Mesothelial cell of epicardium (in vitro differentiated cells): ENCODE measurements at regions not wholly inside any gene's neighbourhood (a gene's known extent, or its start where the extent isn't known, plus 50 kb on each side); places are given as distances from the start of the nearest gene placed in this dataset.

Source experiments
- DNase-seq, 2 experiments: peaks; one replicate each; pipeline ENCODE4 v3.0.0; 2021; ENCODE audit warnings: low spot score in 2 of 2; ENCODE audit not compliant: unreplicated experiment in 2 of 2
- H3K27ac Mint-ChIP-seq: 2 replicates; pipeline ENCODE4 v1.8.0; 2021; ENCODE audit warnings: mixed read lengths
- H3K27me3 Mint-ChIP-seq: 2 replicates; pipeline ENCODE4 v1.8.0; 2021; ENCODE audit warnings: low read depth, mixed read lengths
- H3K36me3 Mint-ChIP-seq: 2 replicates; pipeline ENCODE4 v1.8.0; 2021; ENCODE audit warnings: mixed read lengths
- H3K4me1 Mint-ChIP-seq: 2 replicates; pipeline ENCODE4 v1.8.0; 2021; ENCODE audit warnings: mixed read lengths
- H3K4me3 Mint-ChIP-seq: 2 replicates; pipeline ENCODE4 v1.8.0; 2021; ENCODE audit warnings: mild to moderate bottlenecking, moderate library complexity, mixed read lengths
- H3K9me3 Mint-ChIP-seq: 2 replicates; pipeline ENCODE4 v1.8.0; 2021; ENCODE audit warnings: mixed read lengths
- TF ChIP-seq, protein P1 (sequence below): fragments of 200-600 bp; sonication (generic); IDR thresholded peaks from one replicate; pipeline ENCODE4 v1.5.0; 2021; ENCODE audit warnings: antibody characterized with exemption; ENCODE audit not compliant: unreplicated experiment

DNA sequence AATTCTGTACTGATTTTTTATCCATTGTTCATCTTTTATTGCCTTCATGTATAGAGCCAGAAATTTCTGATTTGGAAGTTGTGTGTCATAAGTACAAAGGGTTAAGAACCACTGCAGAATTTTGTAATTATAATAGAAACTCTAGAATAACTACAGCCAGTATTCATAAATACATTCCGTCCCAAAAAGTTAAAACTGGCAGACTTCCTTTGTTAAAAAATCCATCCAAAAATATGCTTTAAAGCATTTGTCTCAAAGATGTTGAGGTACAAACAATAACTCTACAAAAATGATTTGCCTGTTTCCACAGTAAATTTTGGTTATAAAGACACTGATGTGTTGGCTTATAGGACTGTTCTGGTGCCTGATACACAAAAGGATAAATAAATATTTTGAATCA, 436.6 kb downstream of the DTWD2 start:
- TF ChIP-seq, protein P1, sequence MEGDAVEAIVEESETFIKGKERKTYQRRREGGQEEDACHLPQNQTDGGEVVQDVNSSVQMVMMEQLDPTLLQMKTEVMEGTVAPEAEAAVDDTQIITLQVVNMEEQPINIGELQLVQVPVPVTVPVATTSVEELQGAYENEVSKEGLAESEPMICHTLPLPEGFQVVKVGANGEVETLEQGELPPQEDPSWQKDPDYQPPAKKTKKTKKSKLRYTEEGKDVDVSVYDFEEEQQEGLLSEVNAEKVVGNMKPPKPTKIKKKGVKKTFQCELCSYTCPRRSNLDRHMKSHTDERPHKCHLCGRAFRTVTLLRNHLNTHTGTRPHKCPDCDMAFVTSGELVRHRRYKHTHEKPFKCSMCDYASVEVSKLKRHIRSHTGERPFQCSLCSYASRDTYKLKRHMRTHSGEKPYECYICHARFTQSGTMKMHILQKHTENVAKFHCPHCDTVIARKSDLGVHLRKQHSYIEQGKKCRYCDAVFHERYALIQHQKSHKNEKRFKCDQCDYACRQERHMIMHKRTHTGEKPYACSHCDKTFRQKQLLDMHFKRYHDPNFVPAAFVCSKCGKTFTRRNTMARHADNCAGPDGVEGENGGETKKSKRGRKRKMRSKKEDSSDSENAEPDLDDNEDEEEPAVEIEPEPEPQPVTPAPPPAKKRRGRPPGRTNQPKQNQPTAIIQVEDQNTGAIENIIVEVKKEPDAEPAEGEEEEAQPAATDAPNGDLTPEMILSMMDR: no peak
- Mint-ChIP-seq H3K27ac (no peak overlapping the region), H3K4me3 (no peak overlapping the region), H3K27me3 (no peaks in the 10 kb centered on the region), H3K9me3 (no peaks in the 10 kb centered on the region), H3K4me1 (peaks cover 13% of the 10 kb centered on the region), H3K36me3 (no peaks in the 10 kb centered on the region)
- no peak for DNase-seq

DNA sequence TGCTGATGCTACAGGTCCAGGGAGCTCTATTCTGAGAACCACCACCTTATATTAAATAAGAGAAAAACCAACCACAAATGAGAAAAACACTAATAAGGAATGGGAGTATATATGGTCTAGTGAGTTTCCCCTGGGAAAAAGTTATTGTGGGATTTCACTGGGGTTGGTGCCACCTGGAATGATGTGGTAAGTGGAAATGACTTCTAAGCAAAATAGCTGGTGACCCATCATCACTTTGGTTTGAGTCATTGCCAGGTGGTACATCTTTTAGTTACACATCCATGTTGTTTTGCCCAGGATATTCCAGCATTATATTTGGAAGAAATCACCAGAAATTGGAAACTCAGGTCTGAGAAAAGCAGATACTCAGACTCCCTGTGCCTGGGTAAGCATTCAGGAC, 437.3 kb downstream of the DTWD2 start:
- Mint-ChIP-seq H3K9me3 (no peaks in the 10 kb centered on the region), H3K4me3 (no peak overlapping the region), H3K4me1 (peaks cover 13% of the 10 kb centered on the region), H3K27ac (no peak overlapping the region), H3K27me3 (no peaks in the 10 kb centered on the region), H3K36me3 (no peaks in the 10 kb centered on the region)
- DNase-seq: no peak
- TF ChIP-seq, protein P1: no peak

DNA sequence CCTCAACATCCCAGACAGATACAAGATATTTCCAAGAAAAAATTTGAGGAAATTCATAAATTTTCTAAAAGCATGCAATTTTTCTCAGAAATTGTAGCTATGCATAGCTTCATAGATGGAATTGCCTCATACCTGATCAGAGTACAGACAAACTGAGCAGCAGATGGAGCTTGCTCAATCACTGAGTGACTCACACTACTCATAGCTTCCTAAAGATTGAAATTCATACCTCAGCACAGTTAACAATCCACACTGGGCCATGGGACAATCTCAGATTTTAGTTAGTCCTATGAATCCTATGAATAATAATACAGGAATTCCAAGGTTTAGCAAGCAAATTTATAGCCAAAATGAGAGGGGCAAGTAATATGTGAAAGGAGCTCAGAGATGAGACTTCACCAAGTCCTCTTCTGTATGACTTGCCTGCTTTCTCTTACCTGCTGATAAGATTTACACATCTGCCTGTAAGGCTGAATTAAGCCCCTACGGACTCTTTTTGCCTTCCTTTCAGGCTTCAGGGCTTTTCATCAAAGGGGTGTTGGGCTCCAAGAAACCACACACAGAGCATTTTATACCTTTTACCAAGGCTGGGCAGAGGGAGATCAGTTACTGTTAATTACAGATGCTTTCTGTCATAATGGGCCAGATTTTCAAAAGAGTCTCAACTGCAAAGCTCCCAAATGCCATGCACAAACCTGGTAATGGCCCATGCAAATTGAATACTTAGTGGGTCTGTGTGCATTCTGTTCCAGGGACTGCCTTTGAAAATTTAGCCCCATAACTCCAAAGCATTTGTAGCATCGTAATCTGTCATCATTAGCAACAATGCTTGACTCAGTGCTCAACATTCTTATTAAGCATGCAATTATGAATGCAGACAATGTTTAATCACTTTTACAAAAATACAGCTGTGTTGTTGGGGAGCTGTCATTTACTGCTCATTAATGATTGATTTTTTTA, 439.3 kb downstream of the DTWD2 start:
- H3K27me3 Mint-ChIP-seq: no peaks in the 10 kb centered on the region
- TF ChIP-seq, protein P1: no peak
- H3K4me3 Mint-ChIP-seq: no peak overlapping the region
- peaks cover 2% of the 10 kb centered on the region for H3K4me1 Mint-ChIP-seq
- DNase-seq: no peak
- H3K27ac Mint-ChIP-seq: no peak overlapping the region
- H3K36me3 Mint-ChIP-seq: no peaks in the 10 kb centered on the region
- H3K9me3 Mint-ChIP-seq: no peaks in the 10 kb centered on the region

DNA sequence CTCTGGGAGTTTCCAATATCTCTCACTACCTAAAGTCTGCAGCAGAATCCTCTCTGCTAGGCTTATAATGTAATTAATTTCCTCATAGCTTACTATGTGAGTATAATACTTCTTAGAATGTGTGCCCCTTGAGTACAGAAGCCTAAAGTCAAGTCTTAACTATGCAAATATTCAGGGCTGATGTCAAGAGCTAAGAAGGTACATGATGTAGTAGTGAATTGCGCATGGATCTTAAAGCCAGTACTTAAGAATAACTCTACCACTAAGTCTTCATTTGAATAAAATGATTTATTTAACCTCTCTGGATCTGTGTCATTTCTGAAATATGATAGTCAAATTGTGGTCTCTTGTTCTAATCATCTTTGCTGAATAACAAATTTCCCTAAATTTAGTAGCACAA, 442.9 kb downstream of the DTWD2 start:
- no peaks in the 10 kb centered on the region for H3K27me3 Mint-ChIP-seq
- H3K4me3 Mint-ChIP-seq: no peak overlapping the region
- no peak for DNase-seq
- H3K36me3 Mint-ChIP-seq: no peaks in the 10 kb centered on the region
- H3K4me1 Mint-ChIP-seq: peaks cover 2% of the 10 kb centered on the region
- H3K9me3 Mint-ChIP-seq: no peaks in the 10 kb centered on the region
- TF ChIP-seq, protein P1: no peak
- H3K27ac Mint-ChIP-seq: no peak overlapping the region

DNA sequence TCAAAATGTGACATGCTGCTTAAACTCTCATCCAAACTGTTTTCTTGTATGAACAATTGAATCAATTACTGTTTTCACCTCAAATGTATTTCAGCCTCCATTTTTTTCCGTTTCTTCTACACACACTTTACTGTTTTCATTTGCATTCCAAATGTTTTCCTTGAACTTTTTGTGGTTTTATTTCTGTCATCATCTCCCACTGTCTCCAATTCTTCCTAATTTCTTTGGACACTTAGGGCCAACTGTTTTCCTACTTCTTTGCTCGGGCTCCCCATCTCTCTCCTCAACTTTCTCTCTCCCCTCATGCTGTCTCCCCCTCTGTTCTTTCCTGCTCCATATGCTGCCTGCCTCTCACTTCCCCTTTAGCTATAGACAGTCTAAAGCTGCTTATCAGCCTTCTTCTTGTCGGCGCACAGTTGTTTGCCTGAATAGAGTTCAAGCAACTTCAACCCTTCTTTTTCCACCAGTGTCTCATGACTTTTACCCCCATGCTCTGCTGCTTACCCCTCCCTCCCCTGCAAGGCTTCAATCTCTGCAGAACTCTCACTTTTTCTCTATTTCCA, 443.4 kb downstream of the DTWD2 start:
- Mint-ChIP-seq H3K4me3 (no peak overlapping the region), H3K27ac (no peak overlapping the region), H3K36me3 (no peaks in the 10 kb centered on the region), H3K27me3 (no peaks in the 10 kb centered on the region), H3K4me1 (peaks cover 2% of the 10 kb centered on the region), H3K9me3 (no peaks in the 10 kb centered on the region)
- TF ChIP-seq, protein P1: no peak
- DNase-seq: no peak
